HCT116 (cell line): ENCODE measurements at regions not wholly inside any gene's neighbourhood (a gene's known extent, or its start where the extent isn't known, plus 50 kb on each side); places are given as distances from the start of the nearest gene placed in this dataset.

Experiments used
- ATAC-seq: fragments of 200-7000 bp; cut with Tn5 transposase; 2 replicates; pipeline ENCODE4 v1.9.1; 2020; ENCODE audit warnings: mild to moderate bottlenecking, moderate library complexity
- BruUV-seq: library from RNA; stranded (reverse); fragments of 400-500 nt; replicated peaks from 2 replicates; lab custom pipeline; 2021; lab: Mats Ljungman, UMichigan
- CTCF ChIA-PET: fragments of 300-600 bp; sonication (Branson Sonifier 250); formaldehyde crosslinking; loops from one replicate; lab custom pipeline; 2021; ENCODE audit warnings: antibody characterized with exemption; lab: Charles Lee
- POLR2A ChIA-PET: fragments of 300-600, 350-600 bp; sonication (Branson Sonifier 250); formaldehyde crosslinking; loops from one replicate; lab custom pipeline; 2021; ENCODE audit warnings: antibody characterized with exemption; lab: Charles Lee
- RAD21 ChIA-PET, 2 experiments: fragments of 300-600 bp; sonication (Branson Sonifier 250); formaldehyde crosslinking; loops; one replicate each; lab custom pipeline; 2023; ENCODE audit warnings: low total read pairs in 2 of 2; ENCODE audit not compliant: uncharacterized antibody in 2 of 2, unreplicated experiment in 2 of 2, low non-redundant PET in 1 of 2; lab: Charles Lee
- DNase-seq: peaks from one replicate; pipeline ENCODE4 v3.0.0-alpha.2; 2010; ENCODE audit warnings: low read depth, low spot score
- H2AFZ ChIP-seq: fragments of 200-600 bp; shearing (Covaris generic), sonication (generic); 2 replicates; pipeline ENCODE4 v1.6.1; 2017; ENCODE audit warnings: low read depth, mixed run types, mixed read lengths, antibody characterized with exemption, low read length; ENCODE audit not compliant: poor library complexity, severe bottlenecking
- H3K27ac ChIP-seq: 2 replicates; pipeline ENCODE4 v1.5.1; 2012; ENCODE audit warnings: low read depth, low read length
- H3K27me3 ChIP-seq: fragments of 200-600 bp; sonication (generic); 2 replicates; pipeline ENCODE4 v1.6.1; 2016; ENCODE audit warnings: mixed run types, low read length, mixed read lengths; ENCODE audit not compliant: insufficient read depth
- H3K36me3 ChIP-seq, 2 experiments: fragments of 200-500 bp in 1 of 2; fragments of 200-600 bp in 1 of 2; sonication (Bioruptor generic) in 1 of 2; sonication (generic) in 1 of 2; 2 replicates each; pipeline versions ENCODE4 v1.5.1 to v1.6.1; 2014 to 2016; ENCODE audit warnings: low read length in 2 of 2, inconsistent platforms in 1 of 2, mixed read lengths in 1 of 2, mixed run types in 1 of 2; ENCODE audit not compliant: insufficient read depth in 2 of 2, control insufficient read depth in 1 of 2
- H3K4me1 ChIP-seq, 2 experiments: fragments of 200-600 bp in 1 of 2; sonication (generic) in 1 of 2; 2 replicates each; pipeline versions ENCODE4 v1.5.1 to v1.6.1; 2012 to 2017; ENCODE audit warnings: low read length in 2 of 2, inconsistent platforms in 1 of 2, mild to moderate bottlenecking in 1 of 2, mixed read lengths in 1 of 2, mixed run types in 1 of 2, moderate library complexity in 1 of 2; ENCODE audit not compliant: insufficient read depth in 2 of 2, control insufficient read depth in 1 of 2
- H3K4me2 ChIP-seq: fragments of 200-600 bp; sonication (generic); 2 replicates; pipeline ENCODE4 v1.6.1; 2017; ENCODE audit warnings: mixed run types, low read length, mixed read lengths
- H3K4me3 ChIP-seq, 2 experiments: fragments of 200-600 bp in 1 of 2; sonication (generic) in 1 of 2; replicated peaks in 1 of 2; 2 replicates each; pipeline ENCODE4 v1.5.1; 2011 to 2016; ENCODE audit warnings: low read length in 2 of 2, control low read depth in 1 of 2, low read depth in 1 of 2, mild to moderate bottlenecking in 1 of 2, mixed read lengths in 1 of 2, mixed run types in 1 of 2
- H3K79me2 ChIP-seq: fragments of 200-600 bp; sonication (generic); 2 replicates; pipeline ENCODE4 v1.6.1; 2017; ENCODE audit warnings: mild to moderate bottlenecking, mixed run types, low read length, moderate library complexity, mixed read lengths; ENCODE audit not compliant: insufficient read depth
- H3K9ac ChIP-seq: fragments of 200-600 bp; sonication (generic); 2 replicates; pipeline ENCODE4 v1.6.1; 2016; ENCODE audit warnings: low read length, mixed read lengths
- H3K9me2 ChIP-seq: fragments of 200-600 bp; sonication (generic), shearing (Covaris generic); 2 replicates; pipeline ENCODE4 v1.6.1; 2017; ENCODE audit warnings: mixed run types, mild to moderate bottlenecking, moderate library complexity; ENCODE audit not compliant: insufficient read depth
- H3K9me3 ChIP-seq, 2 experiments: fragments of 200-500 bp in 1 of 2; fragments of 200-600 bp in 1 of 2; sonication (Bioruptor generic) in 1 of 2; sonication (generic) in 1 of 2; 2 replicates each; pipeline ENCODE4 v1.6.1; 2014 to 2017; ENCODE audit warnings: low read length in 2 of 2, mixed read lengths in 2 of 2, inconsistent platforms in 1 of 2, low read depth in 1 of 2, mild to moderate bottlenecking in 1 of 2, mixed run types in 1 of 2, moderate library complexity in 1 of 2; ENCODE audit not compliant: control insufficient read depth in 1 of 2, insufficient read depth in 1 of 2
- H4K20me1 ChIP-seq: fragments of 200-600 bp; sonication (generic), shearing (Covaris generic); 2 replicates; pipeline ENCODE4 v1.6.1; 2017; ENCODE audit warnings: mixed run types, mild to moderate bottlenecking, moderate library complexity; ENCODE audit not compliant: insufficient read depth
- CBX3 ChIP-seq: IDR thresholded peaks from 2 replicates; pipeline ENCODE4 v1.6.1; 2012; ENCODE audit warnings: low read depth
- CEBPB ChIP-seq: IDR thresholded peaks from 2 replicates; pipeline ENCODE4 v1.6.1; 2012; ENCODE audit warnings: low read depth
- EGR1 ChIP-seq: IDR thresholded peaks from 2 replicates; pipeline ENCODE4 v1.6.1; 2012; ENCODE audit warnings: low read depth
- ELF1 ChIP-seq: IDR thresholded peaks from 2 replicates; pipeline ENCODE4 v1.6.1; 2012; ENCODE audit warnings: low read depth, borderline replicate concordance
- EZH2 ChIP-seq: fragments of 200-600 bp; sonication (generic); IDR thresholded peaks from 2 replicates; pipeline ENCODE4 v1.6.1; 2017; ENCODE audit warnings: antibody characterized with exemption, mixed run types
- EZH2phosphoT487 ChIP-seq: fragments of 200-600 bp; IDR thresholded peaks from 2 replicates; pipeline ENCODE4 v1.6.1; 2018; ENCODE audit warnings: antibody characterized with exemption, borderline replicate concordance
- FOSL1 ChIP-seq: IDR thresholded peaks from 2 replicates; pipeline ENCODE4 v1.6.1; 2012; ENCODE audit warnings: low read depth
- JUND ChIP-seq: IDR thresholded peaks from 2 replicates; pipeline ENCODE4 v1.6.1; 2012
- POLR2AphosphoS5 ChIP-seq: IDR thresholded peaks from 2 replicates; pipeline ENCODE4 v1.6.1; 2011; ENCODE audit warnings: mild to moderate bottlenecking, low read depth, low read length, moderate library complexity
- RAD21 ChIP-seq: IDR thresholded peaks from 2 replicates; pipeline ENCODE4 v1.6.1; 2012; ENCODE audit warnings: low read depth, mild to moderate bottlenecking
- SIN3A ChIP-seq: IDR thresholded peaks from 2 replicates; pipeline ENCODE4 v1.6.1; 2012; ENCODE audit warnings: low read depth
- SP1 ChIP-seq: IDR thresholded peaks from 2 replicates; pipeline ENCODE4 v1.6.1; 2012; ENCODE audit warnings: low read depth
- SRF ChIP-seq: IDR thresholded peaks from 2 replicates; pipeline ENCODE4 v1.6.1; 2012; ENCODE audit warnings: low read depth
- TCF7L2 ChIP-seq: IDR thresholded peaks from 2 replicates; pipeline ENCODE4 v1.7.0; 2011; ENCODE audit warnings: borderline replicate concordance, inconsistent platforms; ENCODE audit not compliant: insufficient read depth, insufficient read length; ENCODE audit errors: extremely low read depth
- YY1 ChIP-seq: IDR thresholded peaks from 2 replicates; pipeline ENCODE4 v1.6.1; 2011; ENCODE audit warnings: low read length, low read depth, moderate library complexity, mild to moderate bottlenecking; ENCODE audit not compliant: insufficient replicate concordance; ENCODE audit errors: extremely low read depth
- ZNF274 ChIP-seq: fragments of 200-500 bp; sonication (Bioruptor generic); IDR thresholded peaks from 2 replicates; pipeline ENCODE4 v1.6.1; 2014; ENCODE audit warnings: mild to moderate bottlenecking, low read depth, low read length, inconsistent platforms
- intact Hi-C: fragments of 100-400 bp; cut with micrococcal nuclease; formaldehyde crosslinking; loops from 2 replicates; pipeline ENCODE4 v1.10.0; 2022
- TF ChIP-seq, protein P1 (sequence below): IDR thresholded peaks from 2 replicates; pipeline ENCODE4 v1.6.1; 2012
- TF ChIP-seq, protein P2 (sequence below): IDR thresholded peaks from 2 replicates; pipeline ENCODE4 v1.6.1; 2012; ENCODE audit warnings: low read depth
- TF ChIP-seq, protein P3 (sequence below): IDR thresholded peaks from 2 replicates; pipeline ENCODE4 v1.6.1; 2012
- TF ChIP-seq, protein P4 (sequence below): IDR thresholded peaks from 2 replicates; pipeline ENCODE4 v1.6.1; 2011; ENCODE audit warnings: mild to moderate bottlenecking, low read length, moderate library complexity; ENCODE audit not compliant: insufficient replicate concordance; ENCODE audit errors: extremely low read depth

DNA sequence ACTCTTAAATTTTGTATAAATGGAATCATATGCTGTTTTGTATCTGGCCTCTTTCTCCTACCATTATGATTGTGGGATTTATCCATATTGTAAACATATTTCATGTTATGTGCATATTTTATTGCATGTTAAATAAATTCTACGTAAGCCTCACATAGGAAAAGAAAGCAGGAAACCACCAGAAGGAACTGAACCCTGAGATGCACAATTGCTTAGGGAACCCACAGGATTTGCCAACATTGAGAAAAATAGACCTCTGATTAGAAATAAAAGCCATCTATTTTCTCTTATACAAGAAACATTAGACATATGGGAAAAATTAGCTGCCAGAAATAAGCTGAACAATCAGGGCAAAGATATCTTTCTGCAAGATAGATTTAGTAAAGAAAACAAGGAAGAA lies 111.2 kb upstream of the CARMIL1 start:
- H3K4me2 ChIP-seq = no peak overlapping the region
- no peak for DNase-seq
- no TSS peak for BruUV-seq

More for the DNA sequence above, 111.2 kb upstream of the CARMIL1 start:
- ChIA-PET CTCF (no interaction called here), POLR2A (no interaction called here), RAD21 (no interaction called here)
- Histone ChIP-seq H2AFZ (no peak overlapping the region), H3K36me3 (no peaks in the 10 kb centered on the region), H3K27ac (no peak overlapping the region), H3K9me2 (no peaks in the 10 kb centered on the region), H3K4me1 (peaks cover 0 to 3% of the 10 kb centered on the region in 2 experiments; a peak in 2 of 4 replicates), H4K20me1 (no peaks in the 10 kb centered on the region), H3K9ac (no peak overlapping the region), H3K9me3 (no peaks in the 10 kb centered on the region), H3K79me2 (no peaks in the 10 kb centered on the region), H3K4me3 (no peak overlapping the region), H3K27me3 (no peaks in the 10 kb centered on the region)
- intact Hi-C loops = no loop called here
- TF ChIP-seq, protein P1, sequence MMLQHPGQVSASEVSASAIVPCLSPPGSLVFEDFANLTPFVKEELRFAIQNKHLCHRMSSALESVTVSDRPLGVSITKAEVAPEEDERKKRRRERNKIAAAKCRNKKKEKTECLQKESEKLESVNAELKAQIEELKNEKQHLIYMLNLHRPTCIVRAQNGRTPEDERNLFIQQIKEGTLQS = no peak
- TF ChIP-seq CBX3 (no peak), SRF (no peak), SP1 (no peak), YY1 (no peak), ZNF274 (no peak), EZH2 (no peak), ELF1 (no peak), TCF7L2 (no peak), RAD21 (no peak), SIN3A (no peak), POLR2AphosphoS5 (no peak), EGR1 (no peak), JUND (no peak), CEBPB (no peak), FOSL1 (no peak), EZH2phosphoT487 (no peak)
- TF ChIP-seq, protein P2, sequence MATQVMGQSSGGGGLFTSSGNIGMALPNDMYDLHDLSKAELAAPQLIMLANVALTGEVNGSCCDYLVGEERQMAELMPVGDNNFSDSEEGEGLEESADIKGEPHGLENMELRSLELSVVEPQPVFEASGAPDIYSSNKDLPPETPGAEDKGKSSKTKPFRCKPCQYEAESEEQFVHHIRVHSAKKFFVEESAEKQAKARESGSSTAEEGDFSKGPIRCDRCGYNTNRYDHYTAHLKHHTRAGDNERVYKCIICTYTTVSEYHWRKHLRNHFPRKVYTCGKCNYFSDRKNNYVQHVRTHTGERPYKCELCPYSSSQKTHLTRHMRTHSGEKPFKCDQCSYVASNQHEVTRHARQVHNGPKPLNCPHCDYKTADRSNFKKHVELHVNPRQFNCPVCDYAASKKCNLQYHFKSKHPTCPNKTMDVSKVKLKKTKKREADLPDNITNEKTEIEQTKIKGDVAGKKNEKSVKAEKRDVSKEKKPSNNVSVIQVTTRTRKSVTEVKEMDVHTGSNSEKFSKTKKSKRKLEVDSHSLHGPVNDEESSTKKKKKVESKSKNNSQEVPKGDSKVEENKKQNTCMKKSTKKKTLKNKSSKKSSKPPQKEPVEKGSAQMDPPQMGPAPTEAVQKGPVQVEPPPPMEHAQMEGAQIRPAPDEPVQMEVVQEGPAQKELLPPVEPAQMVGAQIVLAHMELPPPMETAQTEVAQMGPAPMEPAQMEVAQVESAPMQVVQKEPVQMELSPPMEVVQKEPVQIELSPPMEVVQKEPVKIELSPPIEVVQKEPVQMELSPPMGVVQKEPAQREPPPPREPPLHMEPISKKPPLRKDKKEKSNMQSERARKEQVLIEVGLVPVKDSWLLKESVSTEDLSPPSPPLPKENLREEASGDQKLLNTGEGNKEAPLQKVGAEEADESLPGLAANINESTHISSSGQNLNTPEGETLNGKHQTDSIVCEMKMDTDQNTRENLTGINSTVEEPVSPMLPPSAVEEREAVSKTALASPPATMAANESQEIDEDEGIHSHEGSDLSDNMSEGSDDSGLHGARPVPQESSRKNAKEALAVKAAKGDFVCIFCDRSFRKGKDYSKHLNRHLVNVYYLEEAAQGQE = no peak
- TF ChIP-seq, protein P3, sequence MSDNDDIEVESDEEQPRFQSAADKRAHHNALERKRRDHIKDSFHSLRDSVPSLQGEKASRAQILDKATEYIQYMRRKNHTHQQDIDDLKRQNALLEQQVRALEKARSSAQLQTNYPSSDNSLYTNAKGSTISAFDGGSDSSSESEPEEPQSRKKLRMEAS = no peak
- TF ChIP-seq, protein P4, sequence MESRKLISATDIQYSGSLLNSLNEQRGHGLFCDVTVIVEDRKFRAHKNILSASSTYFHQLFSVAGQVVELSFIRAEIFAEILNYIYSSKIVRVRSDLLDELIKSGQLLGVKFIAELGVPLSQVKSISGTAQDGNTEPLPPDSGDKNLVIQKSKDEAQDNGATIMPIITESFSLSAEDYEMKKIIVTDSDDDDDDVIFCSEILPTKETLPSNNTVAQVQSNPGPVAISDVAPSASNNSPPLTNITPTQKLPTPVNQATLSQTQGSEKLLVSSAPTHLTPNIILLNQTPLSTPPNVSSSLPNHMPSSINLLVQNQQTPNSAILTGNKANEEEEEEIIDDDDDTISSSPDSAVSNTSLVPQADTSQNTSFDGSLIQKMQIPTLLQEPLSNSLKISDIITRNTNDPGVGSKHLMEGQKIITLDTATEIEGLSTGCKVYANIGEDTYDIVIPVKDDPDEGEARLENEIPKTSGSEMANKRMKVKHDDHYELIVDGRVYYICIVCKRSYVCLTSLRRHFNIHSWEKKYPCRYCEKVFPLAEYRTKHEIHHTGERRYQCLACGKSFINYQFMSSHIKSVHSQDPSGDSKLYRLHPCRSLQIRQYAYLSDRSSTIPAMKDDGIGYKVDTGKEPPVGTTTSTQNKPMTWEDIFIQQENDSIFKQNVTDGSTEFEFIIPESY = no peak
- no peak for ATAC-seq
